ENCODE measurements at regions not wholly inside any gene's neighbourhood (a gene's known extent, or its start where the extent isn't known, plus 50 kb on each side); places are given as distances from the start of the nearest gene placed in this dataset.

DNA sequence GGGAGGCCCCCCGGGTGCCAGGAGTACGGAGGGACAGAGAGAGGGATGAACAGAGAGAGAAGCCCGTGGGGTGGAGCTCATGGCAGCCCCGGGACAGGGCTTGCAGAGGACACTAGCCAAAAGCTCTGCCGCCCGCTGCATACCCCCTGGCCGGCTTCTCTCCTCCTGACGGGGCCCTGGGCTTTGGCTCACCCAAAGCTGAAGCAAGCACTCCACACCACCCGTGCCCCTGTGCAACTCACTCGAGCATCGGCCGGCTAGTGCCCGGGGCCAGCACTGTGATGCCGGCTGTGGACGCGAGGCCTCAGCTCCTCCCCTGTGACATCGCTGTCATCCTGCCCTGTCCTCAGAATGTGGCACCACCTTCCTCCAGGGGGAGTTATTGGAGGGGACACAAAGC, 429.6 kb downstream of the BRD1 start (continued):
- TF ChIP-seq, protein P1, sequence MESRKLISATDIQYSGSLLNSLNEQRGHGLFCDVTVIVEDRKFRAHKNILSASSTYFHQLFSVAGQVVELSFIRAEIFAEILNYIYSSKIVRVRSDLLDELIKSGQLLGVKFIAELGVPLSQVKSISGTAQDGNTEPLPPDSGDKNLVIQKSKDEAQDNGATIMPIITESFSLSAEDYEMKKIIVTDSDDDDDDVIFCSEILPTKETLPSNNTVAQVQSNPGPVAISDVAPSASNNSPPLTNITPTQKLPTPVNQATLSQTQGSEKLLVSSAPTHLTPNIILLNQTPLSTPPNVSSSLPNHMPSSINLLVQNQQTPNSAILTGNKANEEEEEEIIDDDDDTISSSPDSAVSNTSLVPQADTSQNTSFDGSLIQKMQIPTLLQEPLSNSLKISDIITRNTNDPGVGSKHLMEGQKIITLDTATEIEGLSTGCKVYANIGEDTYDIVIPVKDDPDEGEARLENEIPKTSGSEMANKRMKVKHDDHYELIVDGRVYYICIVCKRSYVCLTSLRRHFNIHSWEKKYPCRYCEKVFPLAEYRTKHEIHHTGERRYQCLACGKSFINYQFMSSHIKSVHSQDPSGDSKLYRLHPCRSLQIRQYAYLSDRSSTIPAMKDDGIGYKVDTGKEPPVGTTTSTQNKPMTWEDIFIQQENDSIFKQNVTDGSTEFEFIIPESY (IDR thresholded peaks at IDR 0.05; ENCODE audit: extremely low read depth, insufficient replicate concordance, low read length), result no peak
- no peak for TF ChIP-seq POLR2A (IDR thresholded peaks at IDR 0.05; ENCODE audit: borderline replicate concordance, extremely low read depth, insufficient read depth, insufficient read length)

DNA sequence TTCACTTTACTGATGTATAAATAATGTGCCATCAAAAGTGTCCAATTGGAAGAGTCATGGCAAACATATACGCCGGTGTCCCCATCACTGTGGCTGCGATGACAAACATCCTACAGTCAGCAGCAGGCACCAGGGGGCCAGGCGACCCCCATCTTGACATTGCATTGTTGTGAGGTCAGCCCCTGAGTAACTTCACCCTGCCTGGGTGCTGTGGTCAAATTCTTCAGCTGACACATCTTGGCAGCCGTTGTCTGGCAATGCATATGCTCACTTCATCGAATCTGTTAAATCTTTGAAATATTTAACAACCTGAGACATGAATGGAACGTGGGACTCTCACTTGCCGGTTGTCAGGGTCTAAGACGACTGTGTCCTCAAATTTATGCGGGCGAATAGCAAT, 430.9 kb downstream of the BRD1 start:
- H4K20me1 ChIP-seq (ENCODE audit: insufficient read depth), result no peaks in the 10 kb centered on the region
- H3K27me3 ChIP-seq (ENCODE audit: insufficient read depth, low read length), result no peaks in the 10 kb centered on the region
- ATAC-seq (no peak), DNase-seq (ENCODE audit: low read depth, low spot score) (no peak)
- CTCF ChIA-PET, result no interaction called here
- no peaks in the 10 kb centered on the region for H3K36me3 ChIP-seq (ENCODE audit: control insufficient read depth in 1 of 2, insufficient read depth in 2 of 2, low read length in 2 of 2)
- no peaks in the 10 kb centered on the region for H3K79me2 ChIP-seq (ENCODE audit: insufficient read depth, low read length)
- RAD21 ChIA-PET (ENCODE audit: low non-redundant PET in 1 of 2, low total read pairs in 2 of 2, uncharacterized antibody in 2 of 2, unreplicated experiment in 2 of 2), result no interaction called here
- H3K27ac ChIP-seq (ENCODE audit: low read depth, low read length), result no peak overlapping the region
- no TSS peak for BruUV-seq (replicated peaks)
- POLR2A ChIA-PET, result no interaction called here
- H3K4me1 ChIP-seq (ENCODE audit: control insufficient read depth in 1 of 2, insufficient read depth in 2 of 2, low read length in 2 of 2), result peaks cover 0 to 5% of the 10 kb centered on the region in 2 experiments; a peak in 2 of 4 replicates
- H3K9me3 ChIP-seq (ENCODE audit: control insufficient read depth in 1 of 2, insufficient read depth in 1 of 2, low read depth in 1 of 2, low read length in 2 of 2), result no peaks in the 10 kb centered on the region
- no peak overlapping the region for H3K9ac ChIP-seq (ENCODE audit: low read length)
- no peaks in the 10 kb centered on the region for H3K9me2 ChIP-seq (ENCODE audit: insufficient read depth)
- no peak overlapping the region for H2AFZ ChIP-seq (ENCODE audit: low read depth, low read length, poor library complexity, severe bottlenecking)
- H3K4me3 ChIP-seq (replicated peaks in 1 of 2; ENCODE audit: low read depth in 1 of 2, low read length in 2 of 2), result no peak overlapping the region
- intact Hi-C loops (cut with micrococcal nuclease), result no loop called here
- no peak overlapping the region for H3K4me2 ChIP-seq (ENCODE audit: low read length)
- TF ChIP-seq, protein P2, sequence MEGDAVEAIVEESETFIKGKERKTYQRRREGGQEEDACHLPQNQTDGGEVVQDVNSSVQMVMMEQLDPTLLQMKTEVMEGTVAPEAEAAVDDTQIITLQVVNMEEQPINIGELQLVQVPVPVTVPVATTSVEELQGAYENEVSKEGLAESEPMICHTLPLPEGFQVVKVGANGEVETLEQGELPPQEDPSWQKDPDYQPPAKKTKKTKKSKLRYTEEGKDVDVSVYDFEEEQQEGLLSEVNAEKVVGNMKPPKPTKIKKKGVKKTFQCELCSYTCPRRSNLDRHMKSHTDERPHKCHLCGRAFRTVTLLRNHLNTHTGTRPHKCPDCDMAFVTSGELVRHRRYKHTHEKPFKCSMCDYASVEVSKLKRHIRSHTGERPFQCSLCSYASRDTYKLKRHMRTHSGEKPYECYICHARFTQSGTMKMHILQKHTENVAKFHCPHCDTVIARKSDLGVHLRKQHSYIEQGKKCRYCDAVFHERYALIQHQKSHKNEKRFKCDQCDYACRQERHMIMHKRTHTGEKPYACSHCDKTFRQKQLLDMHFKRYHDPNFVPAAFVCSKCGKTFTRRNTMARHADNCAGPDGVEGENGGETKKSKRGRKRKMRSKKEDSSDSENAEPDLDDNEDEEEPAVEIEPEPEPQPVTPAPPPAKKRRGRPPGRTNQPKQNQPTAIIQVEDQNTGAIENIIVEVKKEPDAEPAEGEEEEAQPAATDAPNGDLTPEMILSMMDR (IDR thresholded peaks at IDR 0.05 in 2 of 3, conservative IDR thresholded peaks at IDR 0.05 in 1 of 3; ENCODE audit: borderline replicate concordance in 1 of 3, insufficient read depth in 1 of 3, low read depth in 2 of 3, low read length in 2 of 3), result no peak
- no peak for TF ChIP-seq ELF1 (IDR thresholded peaks at IDR 0.05; ENCODE audit: borderline replicate concordance, low read depth)
- TF ChIP-seq EZH2 (IDR thresholded peaks at IDR 0.05), result no peak
- TF ChIP-seq, protein P1 (IDR thresholded peaks at IDR 0.05; ENCODE audit: extremely low read depth, insufficient replicate concordance, low read length), result no peak
- no peak for TF ChIP-seq SRF (IDR thresholded peaks at IDR 0.05; ENCODE audit: low read depth)
- TF ChIP-seq ZFX (IDR thresholded peaks at IDR 0.05), result no peak
- TF ChIP-seq, protein P3, sequence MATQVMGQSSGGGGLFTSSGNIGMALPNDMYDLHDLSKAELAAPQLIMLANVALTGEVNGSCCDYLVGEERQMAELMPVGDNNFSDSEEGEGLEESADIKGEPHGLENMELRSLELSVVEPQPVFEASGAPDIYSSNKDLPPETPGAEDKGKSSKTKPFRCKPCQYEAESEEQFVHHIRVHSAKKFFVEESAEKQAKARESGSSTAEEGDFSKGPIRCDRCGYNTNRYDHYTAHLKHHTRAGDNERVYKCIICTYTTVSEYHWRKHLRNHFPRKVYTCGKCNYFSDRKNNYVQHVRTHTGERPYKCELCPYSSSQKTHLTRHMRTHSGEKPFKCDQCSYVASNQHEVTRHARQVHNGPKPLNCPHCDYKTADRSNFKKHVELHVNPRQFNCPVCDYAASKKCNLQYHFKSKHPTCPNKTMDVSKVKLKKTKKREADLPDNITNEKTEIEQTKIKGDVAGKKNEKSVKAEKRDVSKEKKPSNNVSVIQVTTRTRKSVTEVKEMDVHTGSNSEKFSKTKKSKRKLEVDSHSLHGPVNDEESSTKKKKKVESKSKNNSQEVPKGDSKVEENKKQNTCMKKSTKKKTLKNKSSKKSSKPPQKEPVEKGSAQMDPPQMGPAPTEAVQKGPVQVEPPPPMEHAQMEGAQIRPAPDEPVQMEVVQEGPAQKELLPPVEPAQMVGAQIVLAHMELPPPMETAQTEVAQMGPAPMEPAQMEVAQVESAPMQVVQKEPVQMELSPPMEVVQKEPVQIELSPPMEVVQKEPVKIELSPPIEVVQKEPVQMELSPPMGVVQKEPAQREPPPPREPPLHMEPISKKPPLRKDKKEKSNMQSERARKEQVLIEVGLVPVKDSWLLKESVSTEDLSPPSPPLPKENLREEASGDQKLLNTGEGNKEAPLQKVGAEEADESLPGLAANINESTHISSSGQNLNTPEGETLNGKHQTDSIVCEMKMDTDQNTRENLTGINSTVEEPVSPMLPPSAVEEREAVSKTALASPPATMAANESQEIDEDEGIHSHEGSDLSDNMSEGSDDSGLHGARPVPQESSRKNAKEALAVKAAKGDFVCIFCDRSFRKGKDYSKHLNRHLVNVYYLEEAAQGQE (IDR thresholded peaks at IDR 0.05; ENCODE audit: low read depth), result no peak
- TF ChIP-seq SP1 (IDR thresholded peaks at IDR 0.05; ENCODE audit: low read depth), result no peak
- TF ChIP-seq ZNF274 (IDR thresholded peaks at IDR 0.05; ENCODE audit: low read depth, low read length), result no peak
- no peak for TF ChIP-seq FOSL1 (IDR thresholded peaks at IDR 0.05; ENCODE audit: low read depth)
- TF ChIP-seq POLR2A (IDR thresholded peaks at IDR 0.05; ENCODE audit: borderline replicate concordance, extremely low read depth, insufficient read depth, insufficient read length), result no peak
- TF ChIP-seq, protein P4, sequence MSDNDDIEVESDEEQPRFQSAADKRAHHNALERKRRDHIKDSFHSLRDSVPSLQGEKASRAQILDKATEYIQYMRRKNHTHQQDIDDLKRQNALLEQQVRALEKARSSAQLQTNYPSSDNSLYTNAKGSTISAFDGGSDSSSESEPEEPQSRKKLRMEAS (IDR thresholded peaks at IDR 0.05), result no peak
- no peak for TF ChIP-seq CEBPB (IDR thresholded peaks at IDR 0.05; ENCODE audit: low read depth)
- TF ChIP-seq JUND (IDR thresholded peaks at IDR 0.05), result no peak
- TF ChIP-seq EZH2phosphoT487 (IDR thresholded peaks at IDR 0.05; ENCODE audit: borderline replicate concordance), result no peak
- no peak for TF ChIP-seq POLR2AphosphoS5 (IDR thresholded peaks at IDR 0.05; ENCODE audit: low read depth, low read length)
